ENCODE measurements at regions not wholly inside any gene's neighbourhood (a gene's known extent, or its start where the extent isn't known, plus 50 kb on each side); places are given as distances from the start of the nearest gene placed in this dataset.

- WGBS, 2 donors (ENCODE audit: low coverage in 1 of 2) = 74% methylated on average over 4 of the region's 4 CpGs; no CpG with 5 or more reads in 1 of the 2 donors
- intact Hi-C loops (cut with DNase I; ENCODE audit: low total_unique reads) = no loop called here
- in situ Hi-C loops (cut with MboI; ENCODE audit: low pct_ligation_motif_present in 1 of 4, low pct_unique_long_range_greater_than_20kb in 1 of 4, low sequenced_read_pairs in 3 of 4) = no loop called here
These were observed 247.1 kb downstream of the HAPSTR1 start for GRCh38 chr16:9338510-9338909.

GRCh38 chr16:9340526-9341256 is 249.2 kb downstream of the HAPSTR1 start:
- H3K4me3 ChIP-seq = no peak overlapping the region
- 57 to 73% methylated on average over 8 to 15 of the region's 15 CpGs for WGBS, 2 donors (ENCODE audit: low coverage in 1 of 2)

More at GRCh38 chr16:9338510-9338909, 247.1 kb downstream of the HAPSTR1 start:
- Histone ChIP-seq H3K4me1 (no peaks in the 10 kb centered on the region), H3K36me3 (no peaks in the 10 kb centered on the region), H3K4me3 (no peak overlapping the region), H3K27ac (no peak overlapping the region), H3K9me3 (no peaks in the 10 kb centered on the region), H3K27me3 (no peaks in the 10 kb centered on the region)
- TF ChIP-seq, protein P1, sequence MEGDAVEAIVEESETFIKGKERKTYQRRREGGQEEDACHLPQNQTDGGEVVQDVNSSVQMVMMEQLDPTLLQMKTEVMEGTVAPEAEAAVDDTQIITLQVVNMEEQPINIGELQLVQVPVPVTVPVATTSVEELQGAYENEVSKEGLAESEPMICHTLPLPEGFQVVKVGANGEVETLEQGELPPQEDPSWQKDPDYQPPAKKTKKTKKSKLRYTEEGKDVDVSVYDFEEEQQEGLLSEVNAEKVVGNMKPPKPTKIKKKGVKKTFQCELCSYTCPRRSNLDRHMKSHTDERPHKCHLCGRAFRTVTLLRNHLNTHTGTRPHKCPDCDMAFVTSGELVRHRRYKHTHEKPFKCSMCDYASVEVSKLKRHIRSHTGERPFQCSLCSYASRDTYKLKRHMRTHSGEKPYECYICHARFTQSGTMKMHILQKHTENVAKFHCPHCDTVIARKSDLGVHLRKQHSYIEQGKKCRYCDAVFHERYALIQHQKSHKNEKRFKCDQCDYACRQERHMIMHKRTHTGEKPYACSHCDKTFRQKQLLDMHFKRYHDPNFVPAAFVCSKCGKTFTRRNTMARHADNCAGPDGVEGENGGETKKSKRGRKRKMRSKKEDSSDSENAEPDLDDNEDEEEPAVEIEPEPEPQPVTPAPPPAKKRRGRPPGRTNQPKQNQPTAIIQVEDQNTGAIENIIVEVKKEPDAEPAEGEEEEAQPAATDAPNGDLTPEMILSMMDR (IDR thresholded peaks at IDR 0.05) = no peak
- TF ChIP-seq POLR2AphosphoS5 (IDR thresholded peaks at IDR 0.05) (no peak), EP300 (IDR thresholded peaks at IDR 0.05; ENCODE audit: low read depth) (no peak), POLR2A (IDR thresholded peaks at IDR 0.05) (no peak)
- no peak for DNase-seq

GRCh38 chr16:9343276-9343675 is 251.8 kb downstream of the HAPSTR1 start:
- intact Hi-C loops (cut with DNase I; ENCODE audit: low total_unique reads) = no loop called here
- Histone ChIP-seq H3K36me3 (no peaks in the 10 kb centered on the region), H3K4me3 (no peak overlapping the region), H3K27ac (no peak overlapping the region), H3K9me3 (peaks cover under 1 to 1% of the 10 kb centered on the region in 2 donors), H3K4me1 (no peaks in the 10 kb centered on the region), H3K27me3 (no peaks in the 10 kb centered on the region)
- WGBS, 2 donors (ENCODE audit: low coverage in 1 of 2) = 61 to 62% methylated on average over 6 of the region's 6 CpGs
- DNase-seq = no peak
- no peak for TF ChIP-seq POLR2AphosphoS5 (IDR thresholded peaks at IDR 0.05)
- TF ChIP-seq POLR2A (IDR thresholded peaks at IDR 0.05) = no peak
- TF ChIP-seq, protein P1 (IDR thresholded peaks at IDR 0.05) = no peak
- no peak for TF ChIP-seq EP300 (IDR thresholded peaks at IDR 0.05; ENCODE audit: low read depth)
- in situ Hi-C loops (cut with MboI; ENCODE audit: low pct_ligation_motif_present in 1 of 4, low pct_unique_long_range_greater_than_20kb in 1 of 4, low sequenced_read_pairs in 3 of 4) = no loop called here

More at GRCh38 chr16:9340526-9341256, 249.2 kb downstream of the HAPSTR1 start:
- in situ Hi-C loops (cut with MboI; ENCODE audit: low pct_ligation_motif_present in 1 of 4, low pct_unique_long_range_greater_than_20kb in 1 of 4, low sequenced_read_pairs in 3 of 4) = no loop called here
- no peak for TF ChIP-seq POLR2AphosphoS5 (IDR thresholded peaks at IDR 0.05)
- TF ChIP-seq, protein P1 (IDR thresholded peaks at IDR 0.05) = no peak
- no peak for TF ChIP-seq EP300 (IDR thresholded peaks at IDR 0.05; ENCODE audit: low read depth)
- no peak for TF ChIP-seq POLR2A (IDR thresholded peaks at IDR 0.05)
- H3K27me3 ChIP-seq = no peaks in the 10 kb centered on the region
- intact Hi-C loops (cut with DNase I; ENCODE audit: low total_unique reads) = no loop called here
- H3K36me3 ChIP-seq = no peaks in the 10 kb centered on the region
- H3K9me3 ChIP-seq = no peaks in the 10 kb centered on the region
- no peaks in the 10 kb centered on the region for H3K4me1 ChIP-seq
- no peak overlapping the region for H3K27ac ChIP-seq
- DNase-seq = no peak

DNA sequence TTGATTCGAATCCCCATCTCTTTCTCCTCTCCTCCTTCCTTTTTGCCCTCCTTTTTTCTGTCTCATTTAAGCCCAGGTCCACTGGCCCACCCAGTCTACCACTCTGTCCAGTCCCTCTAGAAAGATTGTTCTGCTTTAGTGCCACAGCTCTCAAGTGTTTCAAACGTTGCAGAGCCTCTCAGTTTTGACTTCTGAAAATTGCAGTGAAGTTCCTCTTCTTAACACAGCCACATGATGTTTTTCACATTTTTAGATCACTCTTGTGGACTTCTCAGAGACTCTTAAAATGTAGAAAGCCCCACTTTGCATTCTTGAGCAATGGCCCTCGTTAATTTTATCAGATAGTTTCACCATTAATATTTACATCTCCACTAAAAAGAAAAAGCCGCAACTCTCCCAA is 253.1 kb downstream of the HAPSTR1 start:
- intact Hi-C loops (cut with DNase I; ENCODE audit: low total_unique reads) (no loop called here), in situ Hi-C loops (cut with MboI; ENCODE audit: low pct_ligation_motif_present in 1 of 4, low pct_unique_long_range_greater_than_20kb in 1 of 4, low sequenced_read_pairs in 3 of 4) (no loop called here)
- Histone ChIP-seq H3K4me1 (no peaks in the 10 kb centered on the region), H3K27me3 (no peaks in the 10 kb centered on the region), H3K36me3 (no peaks in the 10 kb centered on the region), H3K4me3 (no peak overlapping the region), H3K9me3 (peaks cover 6 to 11% of the 10 kb centered on the region in 2 donors), H3K27ac (no peak overlapping the region)
- 68 to 76% methylated on average over 4 of the region's 4 CpGs for WGBS, 2 donors (ENCODE audit: low coverage in 1 of 2)
- TF ChIP-seq EP300 (IDR thresholded peaks at IDR 0.05; ENCODE audit: low read depth) (no peak), POLR2A (IDR thresholded peaks at IDR 0.05) (no peak), POLR2AphosphoS5 (IDR thresholded peaks at IDR 0.05) (no peak)
- TF ChIP-seq, protein P1 (IDR thresholded peaks at IDR 0.05) = no peak
- no peak for DNase-seq
